GM12892 (cell line): ENCODE measurements at regions not wholly inside any gene's neighbourhood (a gene's known extent, or its start where the extent isn't known, plus 50 kb on each side); places are given as distances from the start of the nearest gene placed in this dataset.

Experiments used
- POLR2A ChIP-seq: IDR thresholded peaks from 2 replicates; pipeline ENCODE4 v1.6.1; 2011; ENCODE audit warnings: low read depth, low read length, control low read depth
- POLR2AphosphoS5 ChIP-seq: IDR thresholded peaks from 2 replicates; pipeline ENCODE4 v1.6.1; 2011; ENCODE audit warnings: low read depth, low read length, control low read depth

GRCh38 chr2:22248851-22249250, 1125.1 kb downstream of the TDRD15 start:
- TF ChIP-seq POLR2A (no peak), POLR2AphosphoS5 (no peak)
